Astrocyte of the cerebellum (primary cell): ENCODE measurements at regions not wholly inside any gene's neighbourhood (a gene's known extent, or its start where the extent isn't known, plus 50 kb on each side); places are given as distances from the start of the nearest gene placed in this dataset.

Experiments used
- DNase-seq: peaks from one replicate; pipeline ENCODE4 v3.0.0-alpha.2; 2011; ENCODE audit warnings: low read depth
- H3K4me3 ChIP-seq: 2 replicates; pipeline ENCODE4 v1.5.1; 2011; ENCODE audit warnings: mild to moderate bottlenecking, low read depth, low read length, moderate library complexity
- CTCF ChIP-seq: IDR thresholded peaks from 2 replicates; pipeline ENCODE4 v1.5.1; 2012; ENCODE audit warnings: low read length, low read depth, moderate library complexity, mild to moderate bottlenecking; ENCODE audit errors: missing control alignments
- in situ Hi-C: cut with HindIII; loops from 2 replicates; pipeline ENCODE4 v1.10.0; 2017; ENCODE audit warnings: low sequenced_read_pairs

- in situ Hi-C loops: no loop called here
- no peak overlapping the region for H3K4me3 ChIP-seq
- TF ChIP-seq CTCF: no peak
- no peak for DNase-seq
Measured at GRCh38 chr5:13019729-13020128, 924.8 kb downstream of the DNAH5 start.

- H3K4me3 ChIP-seq: no peak overlapping the region
- no peak for TF ChIP-seq CTCF
- no peak for DNase-seq
- in situ Hi-C loops: no loop called here
Measured at GRCh38 chr5:13003457-13003856, 941.0 kb downstream of the DNAH5 start.

- no peak for DNase-seq
- in situ Hi-C loops: no loop called here
- TF ChIP-seq CTCF: no peak
- H3K4me3 ChIP-seq: no peak overlapping the region
Measured at GRCh38 chr5:12999667-13000066, 944.8 kb downstream of the DNAH5 start.

GRCh38 chr5:12985142-12985541 lies 959.3 kb downstream of the DNAH5 start:
- H3K4me3 ChIP-seq: no peak overlapping the region
- in situ Hi-C loops: no loop called here
- TF ChIP-seq CTCF: no peak
- no peak for DNase-seq

- no peak for TF ChIP-seq CTCF
- DNase-seq: no peak
- in situ Hi-C loops: no loop called here
- no peak overlapping the region for H3K4me3 ChIP-seq
Measured at GRCh38 chr5:12974856-12975255, 969.6 kb downstream of the DNAH5 start.

- no peak for TF ChIP-seq CTCF
- no peak overlapping the region for H3K4me3 ChIP-seq
- in situ Hi-C loops: no loop called here
- no peak for DNase-seq
Measured at GRCh38 chr5:12965804-12966203, 978.7 kb downstream of the DNAH5 start.

- in situ Hi-C loops: no loop called here
- DNase-seq: no peak
- no peak overlapping the region for H3K4me3 ChIP-seq
- TF ChIP-seq CTCF: no peak
Measured at GRCh38 chr5:12959713-12960112, 984.8 kb downstream of the DNAH5 start.
